SK-N-SH (cell line): ENCODE measurements at regions not wholly inside any gene's neighbourhood (a gene's known extent, or its start where the extent isn't known, plus 50 kb on each side); places are given as distances from the start of the nearest gene placed in this dataset.

Experiments used
- CTCF ChIA-PET: fragments of 300-600, 350-600 bp; formaldehyde crosslinking; extraction: SDS; loops from one replicate; lab custom pipeline; 2021; lab: Yijun Ruan, JAX
- POLR2A ChIA-PET: fragments of 350-600 bp; sonication (Branson Sonifier 250); formaldehyde crosslinking; extraction: SDS; loops from one replicate; lab custom pipeline; 2020; ENCODE audit warnings: antibody characterized with exemption, inconsistent platforms; lab: Yijun Ruan, JAX
- DNase-seq: peaks from one replicate; pipeline ENCODE4 v3.0.0; 2012
- H2AFZ ChIP-seq: fragments of 200-600 bp; sonication (generic); 2 replicates; pipeline ENCODE4 v1.8.1; 2016; ENCODE audit warnings: antibody characterized with exemption, mild to moderate bottlenecking, low read depth
- H3F3A ChIP-seq: fragments of 200-600 bp; sonication (generic); replicated peaks from 2 replicates; pipeline ENCODE3; 2016; ENCODE audit warnings: antibody characterized with exemption, mild to moderate bottlenecking; ENCODE audit not compliant: insufficient read depth
- H3K27ac ChIP-seq, 2 experiments: fragments of 200-500 bp in 1 of 2; fragments of 200-600 bp in 1 of 2; sonication (Bioruptor generic) in 1 of 2; sonication (generic), shearing (Covaris generic) in 1 of 2; 2 replicates each; pipeline versions ENCODE4 v1.5.1 to v1.6.1; 2014 to 2016; ENCODE audit warnings: low read depth in 2 of 2, inconsistent platforms in 1 of 2, low read length in 1 of 2, mild to moderate bottlenecking in 1 of 2, mixed read lengths in 1 of 2
- H3K27me3 ChIP-seq: fragments of 200-600 bp; sonication (generic), shearing (Covaris generic); 2 replicates; pipeline ENCODE4 v1.6.1; 2016; ENCODE audit warnings: mixed run types; ENCODE audit not compliant: insufficient read depth
- H3K36me3 ChIP-seq, 2 experiments: fragments of 200-500 bp in 1 of 2; fragments of 200-600 bp in 1 of 2; sonication (Bioruptor generic) in 1 of 2; sonication (generic) in 1 of 2; replicated peaks in 1 of 2; 2 replicates each; pipeline versions ENCODE3 to v1.5.1; 2014 to 2016; ENCODE audit warnings: low read length in 1 of 2, mild to moderate bottlenecking in 1 of 2; ENCODE audit not compliant: insufficient read depth in 2 of 2, control insufficient read depth in 1 of 2
- H3K4me1 ChIP-seq, 2 experiments: fragments of 200-500 bp in 1 of 2; fragments of 200-600 bp in 1 of 2; sonication (Bioruptor generic) in 1 of 2; sonication (generic), shearing (Covaris generic) in 1 of 2; 2 replicates each; pipeline versions ENCODE4 v1.5.1 to v1.6.1; 2014 to 2016; ENCODE audit warnings: low read depth in 1 of 2, low read length in 1 of 2, mixed run types in 1 of 2; ENCODE audit not compliant: insufficient read depth in 2 of 2, control insufficient read depth in 1 of 2
- H3K4me2 ChIP-seq: fragments of 200-600 bp; sonication (generic), shearing (Covaris generic); 2 replicates; pipeline ENCODE4 v1.6.1; 2017; ENCODE audit warnings: mixed run types
- H3K4me3 ChIP-seq, 2 experiments: fragments of 200-500 bp in 1 of 2; fragments of 200-600 bp in 1 of 2; sonication (Bioruptor generic) in 1 of 2; sonication (generic), shearing (Covaris generic) in 1 of 2; 2 replicates each; pipeline versions ENCODE4 v1.5.1 to v1.8.1; 2014 to 2016; ENCODE audit warnings: low read depth in 2 of 2, inconsistent platforms in 1 of 2, low read length in 1 of 2, mild to moderate bottlenecking in 1 of 2, mixed read lengths in 1 of 2, moderate library complexity in 1 of 2
- H3K79me2 ChIP-seq: fragments of 200-600 bp; sonication (generic); 2 replicates; pipeline ENCODE4 v1.8.1; 2017; ENCODE audit warnings: mild to moderate bottlenecking; ENCODE audit not compliant: insufficient read depth
- H3K9ac ChIP-seq: fragments of 200-600 bp; sonication (generic); 2 replicates; pipeline ENCODE4 v1.6.1; 2017; ENCODE audit warnings: mixed run types
- H3K9me2 ChIP-seq: fragments of 200-600 bp; sonication (generic); 2 replicates; pipeline ENCODE4 v1.6.1; 2017; ENCODE audit warnings: mixed run types
- H3K9me3 ChIP-seq: fragments of 200-600 bp; sonication (generic); 2 replicates; pipeline ENCODE4 v1.6.1; 2017; ENCODE audit warnings: mixed run types, mild to moderate bottlenecking, moderate library complexity
- H4K20me1 ChIP-seq: fragments of 200-600 bp; sonication (generic); 2 replicates; pipeline ENCODE4 v1.6.1; 2017; ENCODE audit warnings: mild to moderate bottlenecking, mixed run types; ENCODE audit not compliant: insufficient read depth
- CHD2 ChIP-seq: fragments of 150-350 bp; IDR thresholded peaks from 2 replicates; pipeline ENCODE4 v1.6.1; 2018; ENCODE audit warnings: low read length; ENCODE audit not compliant: partially characterized antibody
- EP300 ChIP-seq, 2 experiments: IDR thresholded peaks; 2 replicates each; pipeline versions ENCODE4 v1.4.0 to v1.6.1; 2012; ENCODE audit warnings: borderline replicate concordance in 1 of 2, low read depth in 1 of 2, low read length in 1 of 2
- EZH2phosphoT487 ChIP-seq: fragments of 200-600 bp; sonication (generic); IDR thresholded peaks from 2 replicates; pipeline ENCODE4 v1.6.1; 2017; ENCODE audit warnings: low read depth, mixed run types, mild to moderate bottlenecking, antibody characterized with exemption, moderate library complexity, borderline replicate concordance
- FOSL2 ChIP-seq: IDR thresholded peaks from 2 replicates; pipeline ENCODE4 v1.4.0; 2012; ENCODE audit warnings: low read depth, mild to moderate bottlenecking, moderate library complexity, borderline replicate concordance
- FOXM1 ChIP-seq: IDR thresholded peaks from 2 replicates; pipeline ENCODE4 v1.4.0; 2012; ENCODE audit warnings: low read depth, mild to moderate bottlenecking
- GATA2 ChIP-seq: sonication (generic); formaldehyde crosslinking; IDR thresholded peaks from 2 replicates; pipeline ENCODE4 v1.5.0; 2020; ENCODE audit warnings: mild to moderate bottlenecking, missing genetic modification reagents
- MEF2A ChIP-seq: IDR thresholded peaks from 2 replicates; pipeline ENCODE4 v1.4.0; 2012; ENCODE audit warnings: low read depth, borderline replicate concordance
- MXI1 ChIP-seq: IDR thresholded peaks from 2 replicates; pipeline ENCODE4 v1.6.1; 2012; ENCODE audit warnings: mild to moderate bottlenecking, low read depth, low read length, improper control_type of control experiment
- RAD21 ChIP-seq: IDR thresholded peaks from 2 replicates; pipeline ENCODE4 v1.6.1; 2012; ENCODE audit warnings: mild to moderate bottlenecking, low read length
- RXRA ChIP-seq: IDR thresholded peaks from 2 replicates; pipeline ENCODE4 v1.4.0; 2012; ENCODE audit warnings: low read depth, mild to moderate bottlenecking, borderline replicate concordance
- SIN3A ChIP-seq: IDR thresholded peaks from 2 replicates; pipeline ENCODE4 v1.6.1; 2012; ENCODE audit warnings: low read depth, mild to moderate bottlenecking, low read length, moderate library complexity, borderline replicate concordance
- SMC3 ChIP-seq: IDR thresholded peaks from 2 replicates; pipeline ENCODE4 v1.6.1; 2012; ENCODE audit warnings: low read depth, low read length, improper control_type of control experiment
- TAF1 ChIP-seq: IDR thresholded peaks from 2 replicates; pipeline ENCODE4 v1.6.1; 2012; ENCODE audit warnings: low read depth, mild to moderate bottlenecking, low read length, moderate library complexity, borderline replicate concordance
- WGBS: methylation state at CpG from one replicate; pipeline ENCODE4 v1.1.6; 2017; ENCODE audit warnings: low lambda C conversion rate; 5-methylcytosine and 5-hydroxymethylcytosine counted together
- TF ChIP-seq, protein P1 (sequence below): IDR thresholded peaks from 2 replicates; pipeline ENCODE4 v1.6.1; 2012; ENCODE audit warnings: mild to moderate bottlenecking, low read depth, low read length, moderate library complexity
- TF ChIP-seq, protein P2 (sequence below): IDR thresholded peaks from 2 replicates; pipeline ENCODE4; 2012
- TF ChIP-seq, protein P3 (sequence below): IDR thresholded peaks from 2 replicates; pipeline ENCODE4 v1.4.0; 2012; ENCODE audit warnings: low read depth
- TF ChIP-seq, protein P4 (sequence below): IDR thresholded peaks from 2 replicates; pipeline ENCODE4 v1.4.0; 2012; ENCODE audit warnings: low read depth, borderline replicate concordance

DNA sequence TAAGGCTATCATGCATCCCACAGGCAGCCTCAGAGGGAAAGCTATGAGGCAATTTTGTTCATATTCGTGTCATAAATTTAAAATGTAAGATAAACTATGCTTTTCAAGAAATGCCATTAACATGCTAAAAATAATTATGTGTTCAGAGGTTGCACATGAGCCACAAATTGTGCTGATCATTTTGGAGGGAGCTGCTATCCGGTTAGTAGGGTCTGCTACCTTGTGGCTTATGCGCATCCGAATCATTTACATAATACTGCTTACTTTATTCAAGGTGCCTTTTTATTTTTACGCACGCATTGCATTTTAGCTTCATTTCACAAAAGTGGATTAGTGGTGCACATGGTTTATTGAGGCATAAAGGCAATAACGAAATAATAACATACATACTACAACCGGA lies 76.4 kb upstream of the WWC2 start:
- Histone ChIP-seq H4K20me1 (no peaks in the 10 kb centered on the region), H3K4me3 (no peak overlapping the region), H3F3A (no peaks in the 10 kb centered on the region), H3K9ac (no peak overlapping the region), H3K9me3 (no peaks in the 10 kb centered on the region), H3K9me2 (no peaks in the 10 kb centered on the region), H3K27ac (no peak overlapping the region), H2AFZ (no peak overlapping the region), H3K79me2 (no peaks in the 10 kb centered on the region), H3K27me3 (peaks cover 17% of the 10 kb centered on the region; the same call in 1 of the 2 replicates), H3K36me3 (no peaks in the 10 kb centered on the region), H3K4me1 (no peaks in the 10 kb centered on the region), H3K4me2 (no peak overlapping the region)
- CTCF ChIA-PET: interaction anchor here (1.1 kb wide), 1 partner anchor 240 kb away, joined by 4 read pairs; no protein-coding TSS in a partner anchor
- 63% methylated on average over 8 of the region's 8 CpGs for WGBS
- no peak for DNase-seq
- POLR2A ChIA-PET: no interaction called here
- TF ChIP-seq EP300 (IDR thresholded peaks at IDR 0.05; ENCODE audit: borderline replicate concordance in 1 of 2, low read depth in 1 of 2, low read length in 1 of 2) (no peak), SMC3 (no peak), EZH2phosphoT487 (no peak), FOXM1 (no peak), RAD21 (no peak), RXRA (no peak), MXI1 (no peak), FOSL2 (no peak), TAF1 (no peak), GATA2 (CRISPR knock-in tag) (no peak), MEF2A (no peak), CHD2 (no peak), SIN3A (no peak)
- TF ChIP-seq, protein P1, sequence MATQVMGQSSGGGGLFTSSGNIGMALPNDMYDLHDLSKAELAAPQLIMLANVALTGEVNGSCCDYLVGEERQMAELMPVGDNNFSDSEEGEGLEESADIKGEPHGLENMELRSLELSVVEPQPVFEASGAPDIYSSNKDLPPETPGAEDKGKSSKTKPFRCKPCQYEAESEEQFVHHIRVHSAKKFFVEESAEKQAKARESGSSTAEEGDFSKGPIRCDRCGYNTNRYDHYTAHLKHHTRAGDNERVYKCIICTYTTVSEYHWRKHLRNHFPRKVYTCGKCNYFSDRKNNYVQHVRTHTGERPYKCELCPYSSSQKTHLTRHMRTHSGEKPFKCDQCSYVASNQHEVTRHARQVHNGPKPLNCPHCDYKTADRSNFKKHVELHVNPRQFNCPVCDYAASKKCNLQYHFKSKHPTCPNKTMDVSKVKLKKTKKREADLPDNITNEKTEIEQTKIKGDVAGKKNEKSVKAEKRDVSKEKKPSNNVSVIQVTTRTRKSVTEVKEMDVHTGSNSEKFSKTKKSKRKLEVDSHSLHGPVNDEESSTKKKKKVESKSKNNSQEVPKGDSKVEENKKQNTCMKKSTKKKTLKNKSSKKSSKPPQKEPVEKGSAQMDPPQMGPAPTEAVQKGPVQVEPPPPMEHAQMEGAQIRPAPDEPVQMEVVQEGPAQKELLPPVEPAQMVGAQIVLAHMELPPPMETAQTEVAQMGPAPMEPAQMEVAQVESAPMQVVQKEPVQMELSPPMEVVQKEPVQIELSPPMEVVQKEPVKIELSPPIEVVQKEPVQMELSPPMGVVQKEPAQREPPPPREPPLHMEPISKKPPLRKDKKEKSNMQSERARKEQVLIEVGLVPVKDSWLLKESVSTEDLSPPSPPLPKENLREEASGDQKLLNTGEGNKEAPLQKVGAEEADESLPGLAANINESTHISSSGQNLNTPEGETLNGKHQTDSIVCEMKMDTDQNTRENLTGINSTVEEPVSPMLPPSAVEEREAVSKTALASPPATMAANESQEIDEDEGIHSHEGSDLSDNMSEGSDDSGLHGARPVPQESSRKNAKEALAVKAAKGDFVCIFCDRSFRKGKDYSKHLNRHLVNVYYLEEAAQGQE: no peak
- TF ChIP-seq, protein P2, sequence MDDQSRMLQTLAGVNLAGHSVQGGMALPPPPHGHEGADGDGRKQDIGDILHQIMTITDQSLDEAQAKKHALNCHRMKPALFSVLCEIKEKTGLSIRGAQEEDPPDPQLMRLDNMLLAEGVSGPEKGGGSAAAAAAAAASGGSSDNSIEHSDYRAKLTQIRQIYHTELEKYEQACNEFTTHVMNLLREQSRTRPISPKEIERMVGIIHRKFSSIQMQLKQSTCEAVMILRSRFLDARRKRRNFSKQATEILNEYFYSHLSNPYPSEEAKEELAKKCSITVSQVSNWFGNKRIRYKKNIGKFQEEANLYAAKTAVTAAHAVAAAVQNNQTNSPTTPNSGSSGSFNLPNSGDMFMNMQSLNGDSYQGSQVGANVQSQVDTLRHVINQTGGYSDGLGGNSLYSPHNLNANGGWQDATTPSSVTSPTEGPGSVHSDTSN: no peak
- TF ChIP-seq, protein P3, sequence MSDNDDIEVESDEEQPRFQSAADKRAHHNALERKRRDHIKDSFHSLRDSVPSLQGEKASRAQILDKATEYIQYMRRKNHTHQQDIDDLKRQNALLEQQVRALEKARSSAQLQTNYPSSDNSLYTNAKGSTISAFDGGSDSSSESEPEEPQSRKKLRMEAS: no peak
- TF ChIP-seq, protein P4, sequence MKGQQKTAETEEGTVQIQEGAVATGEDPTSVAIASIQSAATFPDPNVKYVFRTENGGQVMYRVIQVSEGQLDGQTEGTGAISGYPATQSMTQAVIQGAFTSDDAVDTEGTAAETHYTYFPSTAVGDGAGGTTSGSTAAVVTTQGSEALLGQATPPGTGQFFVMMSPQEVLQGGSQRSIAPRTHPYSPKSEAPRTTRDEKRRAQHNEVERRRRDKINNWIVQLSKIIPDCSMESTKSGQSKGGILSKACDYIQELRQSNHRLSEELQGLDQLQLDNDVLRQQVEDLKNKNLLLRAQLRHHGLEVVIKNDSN: no peak
